GM13977 (cell line): ENCODE measurements at regions not wholly inside any gene's neighbourhood (a gene's known extent, or its start where the extent isn't known, plus 50 kb on each side); places are given as distances from the start of the nearest gene placed in this dataset.
"Not testable (repeated sequence)": the region's sequence is repeated elsewhere in the genome, so short reads cannot be mapped to it uniquely, and the experiment has no call there.

Experiments
- DNase-seq: peaks from one replicate; pipeline ENCODE4 v3.0.0; 2012; ENCODE audit warnings: low spot score
- in situ Hi-C: fragments of 300-500 bp; cut with MboI; formaldehyde crosslinking; loops from one replicate; pipeline ENCODE4 v1.12.0; 2022; ENCODE audit warnings: low sequenced_read_pairs, low pct_unique_long_range_greater_than_20kb, mixed read lengths, inconsistent platforms; ENCODE audit not compliant: unreplicated experiment
- TF ChIP-seq, protein P1 (sequence below): IDR thresholded peaks from 2 replicates; pipeline ENCODE4 v1.5.1; 2012; ENCODE audit warnings: mild to moderate bottlenecking, control low read depth; ENCODE audit not compliant: insufficient read depth; ENCODE audit errors: extremely low read depth, missing control alignments

DNA sequence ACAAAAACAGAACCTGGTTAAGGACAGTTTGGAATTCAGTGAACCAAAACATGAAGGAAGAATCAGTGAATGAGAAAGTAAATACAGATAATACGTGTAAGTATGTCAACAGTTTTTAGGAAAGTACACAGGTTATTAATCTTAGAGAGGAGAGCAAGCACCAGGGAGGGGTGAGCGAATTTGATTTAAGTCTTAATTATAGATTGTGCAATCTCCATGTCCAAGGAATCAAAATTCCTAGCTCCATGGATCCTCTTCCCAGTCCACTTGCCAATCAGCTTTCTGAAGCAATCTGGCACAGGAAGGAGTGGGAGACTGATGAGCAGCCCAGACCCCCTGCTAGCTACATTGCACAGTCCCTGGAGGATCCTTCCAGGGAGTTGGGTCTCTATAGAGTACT lies 346.4 kb downstream of the SETD4 start:
- TF ChIP-seq, protein P1, sequence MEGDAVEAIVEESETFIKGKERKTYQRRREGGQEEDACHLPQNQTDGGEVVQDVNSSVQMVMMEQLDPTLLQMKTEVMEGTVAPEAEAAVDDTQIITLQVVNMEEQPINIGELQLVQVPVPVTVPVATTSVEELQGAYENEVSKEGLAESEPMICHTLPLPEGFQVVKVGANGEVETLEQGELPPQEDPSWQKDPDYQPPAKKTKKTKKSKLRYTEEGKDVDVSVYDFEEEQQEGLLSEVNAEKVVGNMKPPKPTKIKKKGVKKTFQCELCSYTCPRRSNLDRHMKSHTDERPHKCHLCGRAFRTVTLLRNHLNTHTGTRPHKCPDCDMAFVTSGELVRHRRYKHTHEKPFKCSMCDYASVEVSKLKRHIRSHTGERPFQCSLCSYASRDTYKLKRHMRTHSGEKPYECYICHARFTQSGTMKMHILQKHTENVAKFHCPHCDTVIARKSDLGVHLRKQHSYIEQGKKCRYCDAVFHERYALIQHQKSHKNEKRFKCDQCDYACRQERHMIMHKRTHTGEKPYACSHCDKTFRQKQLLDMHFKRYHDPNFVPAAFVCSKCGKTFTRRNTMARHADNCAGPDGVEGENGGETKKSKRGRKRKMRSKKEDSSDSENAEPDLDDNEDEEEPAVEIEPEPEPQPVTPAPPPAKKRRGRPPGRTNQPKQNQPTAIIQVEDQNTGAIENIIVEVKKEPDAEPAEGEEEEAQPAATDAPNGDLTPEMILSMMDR, result no peak
- DNase-seq, result no peak
- in situ Hi-C loops, result no loop called here

DNA sequence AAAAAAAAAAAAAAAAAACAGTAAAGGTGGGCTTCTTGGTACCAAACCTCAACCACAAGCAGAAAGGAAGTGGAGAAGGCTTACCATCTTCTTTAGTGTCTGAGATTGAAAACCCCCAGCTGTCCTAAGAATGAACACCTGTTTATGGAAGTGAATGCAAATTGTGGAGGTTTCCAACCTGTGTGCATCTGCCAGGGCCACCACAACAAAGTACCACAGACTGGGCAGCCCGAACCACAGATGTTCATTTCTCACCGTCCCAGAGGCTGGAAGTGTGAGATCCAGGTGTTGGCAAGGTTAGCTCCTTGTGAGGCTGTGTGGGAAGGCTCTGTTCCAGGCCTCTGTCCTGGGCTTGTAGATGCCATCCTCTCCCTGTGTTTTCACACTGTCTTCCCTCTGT lies 348.7 kb downstream of the SETD4 start:
- TF ChIP-seq, protein P1, result no peak
- in situ Hi-C loops, result no loop called here
- no peak for DNase-seq

DNA sequence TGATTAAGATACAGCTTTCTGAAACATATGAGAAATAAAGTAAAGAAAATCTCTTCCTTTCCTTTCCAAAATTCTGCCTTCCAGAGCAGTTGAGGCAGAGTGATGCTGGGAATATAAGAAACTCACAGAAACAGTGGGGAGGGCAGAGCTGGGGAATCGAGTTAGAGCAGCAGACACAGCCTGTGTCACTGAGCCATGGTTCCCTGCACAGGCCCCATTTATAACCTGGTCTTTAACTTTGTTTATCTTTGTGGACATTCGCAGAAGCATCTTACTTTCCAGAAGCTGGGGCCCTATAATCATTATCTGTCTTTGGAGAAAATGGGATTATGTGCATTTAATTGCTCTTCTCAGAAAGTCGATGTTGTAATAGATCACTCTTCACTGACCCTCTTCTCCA lies 349.1 kb downstream of the SETD4 start:
- no peak for DNase-seq
- in situ Hi-C loops, result no loop called here
- TF ChIP-seq, protein P1, result no peak

DNA sequence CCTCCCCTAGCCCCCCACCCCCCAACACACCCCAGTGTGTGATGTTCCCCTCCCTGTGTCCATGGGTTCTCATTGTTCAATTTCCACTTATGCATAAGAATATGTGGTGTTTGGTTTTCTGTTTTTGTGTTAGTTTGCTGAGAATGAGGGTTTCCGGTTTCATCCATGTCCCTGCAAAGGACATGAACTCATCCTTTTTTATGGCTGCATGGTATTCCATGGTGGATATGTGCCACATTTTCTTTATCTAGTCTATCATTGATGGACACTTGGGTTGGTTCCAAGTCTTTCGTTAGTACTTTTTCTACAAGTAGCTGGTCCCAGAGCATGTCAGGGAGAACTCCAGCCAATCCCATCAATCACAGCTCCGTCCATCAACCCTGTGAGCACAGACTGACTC lies 350.3 kb downstream of the SETD4 start:
- in situ Hi-C loops, DNase-seq: not testable (repeated sequence)

DNA sequence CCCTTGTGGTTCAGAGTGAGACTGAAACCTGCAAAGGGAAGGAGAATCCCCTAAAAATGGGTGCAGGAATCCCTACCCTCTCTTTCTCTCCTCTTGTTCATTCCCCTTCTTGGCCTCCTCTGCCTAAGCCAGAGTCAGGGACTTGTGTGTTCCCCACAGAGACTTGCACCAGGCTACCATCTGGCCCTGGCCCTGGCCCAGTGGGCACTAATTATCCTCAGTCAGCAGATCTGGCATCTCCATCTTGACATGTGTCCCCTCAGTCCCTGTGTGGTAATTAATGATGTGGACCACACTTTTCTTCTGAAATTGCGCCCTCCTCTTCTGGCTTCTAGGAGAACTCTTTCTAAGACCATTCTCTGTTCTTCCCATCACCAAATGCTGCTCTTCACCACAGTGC lies 354.4 kb downstream of the SETD4 start:
- TF ChIP-seq, protein P1, result no peak
- no peak for DNase-seq
- in situ Hi-C loops, result no loop called here

DNA sequence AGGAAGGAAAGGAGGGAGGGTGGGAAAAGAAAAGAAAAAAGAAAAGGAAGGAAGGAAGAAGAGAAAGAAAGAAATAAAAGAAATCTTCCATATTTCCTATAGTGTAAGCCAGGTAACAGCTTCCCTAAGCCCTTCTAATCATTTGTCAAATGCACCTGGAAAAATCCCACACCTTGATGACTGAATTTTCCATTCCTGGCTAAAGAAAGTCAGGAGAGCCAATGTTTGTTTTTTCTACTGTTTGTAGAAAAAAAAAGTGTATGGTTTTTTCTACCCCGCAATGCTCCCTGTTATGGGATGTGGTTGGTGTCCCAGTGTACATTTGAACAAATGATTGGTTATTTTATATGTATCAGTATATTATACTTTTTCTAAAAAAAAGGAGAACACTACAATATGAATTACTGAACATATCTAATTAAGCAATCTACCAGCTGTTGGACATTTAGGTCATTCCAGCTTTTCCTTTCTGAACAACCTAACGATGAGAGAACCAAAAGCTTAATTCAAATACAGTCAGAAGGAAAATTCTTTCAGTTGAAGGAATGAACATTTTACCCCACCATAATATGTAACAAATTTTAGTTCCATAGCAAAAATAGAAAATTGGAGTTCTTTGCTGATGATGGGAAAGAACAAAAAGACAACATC lies 355.0 kb downstream of the SETD4 start:
- TF ChIP-seq, protein P1, result no peak
- DNase-seq, result no peak
- in situ Hi-C loops, result no loop called here

DNA sequence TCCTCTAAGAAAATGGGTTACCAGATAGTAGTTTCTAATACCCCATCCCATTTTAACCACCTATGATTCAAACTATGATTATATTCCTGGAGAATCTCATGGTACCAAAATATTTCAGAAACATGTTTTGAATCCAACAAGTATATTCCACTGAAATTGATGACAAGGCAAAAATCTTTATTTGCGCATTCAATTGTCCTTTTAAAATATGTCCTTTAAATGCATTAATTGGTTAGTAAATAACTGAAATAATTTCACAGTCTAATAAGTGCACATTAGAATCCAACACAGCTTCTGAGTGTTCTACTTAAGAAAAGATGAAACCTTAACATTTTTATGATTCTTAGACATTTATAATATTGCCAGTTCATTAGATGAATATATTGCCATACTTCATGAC lies 356.6 kb downstream of the SETD4 start:
- no peak for DNase-seq
- TF ChIP-seq, protein P1, result no peak
- in situ Hi-C loops, result no loop called here
